ENCODE measurements at regions not wholly inside any gene's neighbourhood (a gene's known extent, or its start where the extent isn't known, plus 50 kb on each side); places are given as distances from the start of the nearest gene placed in this dataset.

- ATAC-seq (ENCODE audit: low FRiP score) (peak; percentile 62), DNase-seq (no peak)
- intact Hi-C loops (cut with DNase I): no loop called here
- Histone ChIP-seq H3K27me3 (ENCODE audit: control insufficient read depth in 1 of 2, insufficient read depth in 2 of 2, low read length in 1 of 2) (no peaks in the 10 kb centered on the region), H3K36me3 (ENCODE audit: control insufficient read depth in 1 of 2, insufficient read depth in 2 of 2, low read length in 1 of 2) (no peaks in the 10 kb centered on the region), H3K27ac (ENCODE audit: low read depth in 1 of 2, low read length in 2 of 2) (no peak overlapping the region), H3K4me1 (ENCODE audit: control insufficient read depth in 1 of 2, insufficient read depth in 2 of 2, low read length in 2 of 2) (no peaks in the 10 kb centered on the region), H3K9me3 (ENCODE audit: control insufficient read depth, low read length) (peaks cover 2% of the 10 kb centered on the region), H3K4me3 (ENCODE audit: low read length in 2 of 2) (no peak overlapping the region)
- WGBS, 2 donors: 54 to 85% methylated on average over 1 of the region's 1 CpG
Measured at GRCh38 chr20:52748990-52749389, 223.2 kb upstream of the TSHZ2 start.

GRCh38 chr20:52748285-52748932 is 223.7 kb upstream of the TSHZ2 start:
- Histone ChIP-seq H3K4me1 (ENCODE audit: control insufficient read depth in 1 of 2, insufficient read depth in 2 of 2, low read length in 2 of 2) (no peaks in the 10 kb centered on the region), H3K36me3 (ENCODE audit: control insufficient read depth in 1 of 2, insufficient read depth in 2 of 2, low read length in 1 of 2) (no peaks in the 10 kb centered on the region), H3K9me3 (ENCODE audit: control insufficient read depth, low read length) (peaks cover 2% of the 10 kb centered on the region), H3K27ac (ENCODE audit: low read depth in 1 of 2, low read length in 2 of 2) (no peak overlapping the region), H3K27me3 (ENCODE audit: control insufficient read depth in 1 of 2, insufficient read depth in 2 of 2, low read length in 1 of 2) (no peaks in the 10 kb centered on the region), H3K4me3 (ENCODE audit: low read length in 2 of 2) (no peak overlapping the region)
- WGBS, 2 donors: 39 to 59% methylated on average over 12 of the region's 12 CpGs
- no peak for DNase-seq
- peak; percentile 80 for ATAC-seq (ENCODE audit: low FRiP score)
- intact Hi-C loops (cut with DNase I): no loop called here

- ATAC-seq (ENCODE audit: low FRiP score): peak; percentile 50
- Histone ChIP-seq H3K4me3 (ENCODE audit: low read length in 2 of 2) (no peak overlapping the region), H3K9me3 (ENCODE audit: control insufficient read depth, low read length) (peaks cover 2% of the 10 kb centered on the region), H3K36me3 (ENCODE audit: control insufficient read depth in 1 of 2, insufficient read depth in 2 of 2, low read length in 1 of 2) (no peaks in the 10 kb centered on the region), H3K4me1 (ENCODE audit: control insufficient read depth in 1 of 2, insufficient read depth in 2 of 2, low read length in 2 of 2) (no peaks in the 10 kb centered on the region), H3K27me3 (ENCODE audit: control insufficient read depth in 1 of 2, insufficient read depth in 2 of 2, low read length in 1 of 2) (no peaks in the 10 kb centered on the region), H3K27ac (ENCODE audit: low read depth in 1 of 2, low read length in 2 of 2) (no peak overlapping the region)
- WGBS, 2 donors: 56 to 69% methylated on average over 8 of the region's 8 CpGs
- intact Hi-C loops (cut with DNase I): no loop called here
- DNase-seq: no peak
Measured at GRCh38 chr20:52747845-52748284, 224.3 kb upstream of the TSHZ2 start.

- no peaks in the 10 kb centered on the region for H3K36me3 ChIP-seq (ENCODE audit: control insufficient read depth in 1 of 2, insufficient read depth in 2 of 2, low read length in 1 of 2)
- no peaks in the 10 kb centered on the region for H3K27me3 ChIP-seq (ENCODE audit: control insufficient read depth in 1 of 2, insufficient read depth in 2 of 2, low read length in 1 of 2)
- no peak overlapping the region for H3K27ac ChIP-seq (ENCODE audit: low read depth in 1 of 2, low read length in 2 of 2)
- peaks cover 1% of the 10 kb centered on the region for H3K9me3 ChIP-seq (ENCODE audit: control insufficient read depth, low read length)
- ATAC-seq (ENCODE audit: low FRiP score): no peak
- no peak overlapping the region for H3K4me3 ChIP-seq (ENCODE audit: low read length in 2 of 2)
- 75% methylated on average over 6 of the region's 6 CpGs for WGBS, 2 donors
- intact Hi-C loops (cut with DNase I): no loop called here
- DNase-seq: no peak
- H3K4me1 ChIP-seq (ENCODE audit: control insufficient read depth in 1 of 2, insufficient read depth in 2 of 2, low read length in 2 of 2): no peaks in the 10 kb centered on the region
Measured at GRCh38 chr20:52746770-52747169, 225.4 kb upstream of the TSHZ2 start.

- no peaks in the 10 kb centered on the region for H3K27me3 ChIP-seq (ENCODE audit: control insufficient read depth in 1 of 2, insufficient read depth in 2 of 2, low read length in 1 of 2)
- 40 to 64% methylated on average over 6 of the region's 6 CpGs for WGBS, 2 donors
- H3K4me3 ChIP-seq (ENCODE audit: low read length in 2 of 2): no peak overlapping the region
- ATAC-seq (ENCODE audit: low FRiP score): no peak
- no peaks in the 10 kb centered on the region for H3K36me3 ChIP-seq (ENCODE audit: control insufficient read depth in 1 of 2, insufficient read depth in 2 of 2, low read length in 1 of 2)
- DNase-seq: no peak
- H3K4me1 ChIP-seq (ENCODE audit: control insufficient read depth in 1 of 2, insufficient read depth in 2 of 2, low read length in 2 of 2): no peaks in the 10 kb centered on the region
- intact Hi-C loops (cut with DNase I): no loop called here
- H3K9me3 ChIP-seq (ENCODE audit: control insufficient read depth, low read length): peaks cover 1% of the 10 kb centered on the region
- H3K27ac ChIP-seq (ENCODE audit: low read depth in 1 of 2, low read length in 2 of 2): no peak overlapping the region
Measured at GRCh38 chr20:52746190-52746589, 226.0 kb upstream of the TSHZ2 start.

GRCh38 chr20:52744441-52744840 is 227.7 kb upstream of the TSHZ2 start:
- Histone ChIP-seq H3K27me3 (ENCODE audit: control insufficient read depth in 1 of 2, insufficient read depth in 2 of 2, low read length in 1 of 2) (no peaks in the 10 kb centered on the region), H3K27ac (ENCODE audit: low read depth in 1 of 2, low read length in 2 of 2) (no peak overlapping the region), H3K9me3 (ENCODE audit: control insufficient read depth, low read length) (no peaks in the 10 kb centered on the region), H3K36me3 (ENCODE audit: control insufficient read depth in 1 of 2, insufficient read depth in 2 of 2, low read length in 1 of 2) (no peaks in the 10 kb centered on the region), H3K4me1 (ENCODE audit: control insufficient read depth in 1 of 2, insufficient read depth in 2 of 2, low read length in 2 of 2) (no peaks in the 10 kb centered on the region), H3K4me3 (ENCODE audit: low read length in 2 of 2) (no peak overlapping the region)
- ATAC-seq (ENCODE audit: low FRiP score) (no peak), DNase-seq (no peak)
- WGBS, 2 donors: 75 to 87% methylated on average over 3 of the region's 3 CpGs
- intact Hi-C loops (cut with DNase I): no loop called here

GRCh38 chr20:52738081-52738480 is 234.1 kb upstream of the TSHZ2 start:
- Histone ChIP-seq H3K4me3 (ENCODE audit: low read length in 2 of 2) (no peak overlapping the region), H3K4me1 (ENCODE audit: control insufficient read depth in 1 of 2, insufficient read depth in 2 of 2, low read length in 2 of 2) (no peaks in the 10 kb centered on the region), H3K36me3 (ENCODE audit: control insufficient read depth in 1 of 2, insufficient read depth in 2 of 2, low read length in 1 of 2) (no peaks in the 10 kb centered on the region), H3K9me3 (ENCODE audit: control insufficient read depth, low read length) (no peaks in the 10 kb centered on the region), H3K27me3 (ENCODE audit: control insufficient read depth in 1 of 2, insufficient read depth in 2 of 2, low read length in 1 of 2) (no peaks in the 10 kb centered on the region), H3K27ac (ENCODE audit: low read depth in 1 of 2, low read length in 2 of 2) (no peak overlapping the region)
- intact Hi-C loops (cut with DNase I): no loop called here
- ATAC-seq (ENCODE audit: low FRiP score): no peak
- WGBS, 2 donors: 84 to 89% methylated on average over 6 of the region's 6 CpGs
- DNase-seq: no peak

- 41 to 52% methylated on average over 2 of the region's 2 CpGs for WGBS, 2 donors
- no peaks in the 10 kb centered on the region for H3K36me3 ChIP-seq (ENCODE audit: control insufficient read depth in 1 of 2, insufficient read depth in 2 of 2, low read length in 1 of 2)
- no peak overlapping the region for H3K27ac ChIP-seq (ENCODE audit: low read depth in 1 of 2, low read length in 2 of 2)
- intact Hi-C loops (cut with DNase I): no loop called here
- ATAC-seq (ENCODE audit: low FRiP score) (no peak), DNase-seq (no peak)
- H3K4me3 ChIP-seq (ENCODE audit: low read length in 2 of 2): no peak overlapping the region
- H3K4me1 ChIP-seq (ENCODE audit: control insufficient read depth in 1 of 2, insufficient read depth in 2 of 2, low read length in 2 of 2): no peaks in the 10 kb centered on the region
- no peaks in the 10 kb centered on the region for H3K27me3 ChIP-seq (ENCODE audit: control insufficient read depth in 1 of 2, insufficient read depth in 2 of 2, low read length in 1 of 2)
- H3K9me3 ChIP-seq (ENCODE audit: control insufficient read depth, low read length): no peaks in the 10 kb centered on the region
Measured at GRCh38 chr20:52736507-52736906, 235.7 kb upstream of the TSHZ2 start.

- DNase-seq: no peak
- Histone ChIP-seq H3K9me3 (ENCODE audit: control insufficient read depth, low read length) (peaks cover 2% of the 10 kb centered on the region), H3K4me3 (ENCODE audit: low read length in 2 of 2) (no peak overlapping the region), H3K27ac (ENCODE audit: low read depth in 1 of 2, low read length in 2 of 2) (no peak overlapping the region), H3K27me3 (ENCODE audit: control insufficient read depth in 1 of 2, insufficient read depth in 2 of 2, low read length in 1 of 2) (no peaks in the 10 kb centered on the region), H3K4me1 (ENCODE audit: control insufficient read depth in 1 of 2, insufficient read depth in 2 of 2, low read length in 2 of 2) (no peaks in the 10 kb centered on the region), H3K36me3 (ENCODE audit: control insufficient read depth in 1 of 2, insufficient read depth in 2 of 2, low read length in 1 of 2) (no peaks in the 10 kb centered on the region)
- 40 to 50% methylated on average over 3 of the region's 3 CpGs for WGBS, 2 donors
- no peak for ATAC-seq (ENCODE audit: low FRiP score)
- intact Hi-C loops (cut with DNase I): no loop called here
Measured at GRCh38 chr20:52731093-52731492, 241.1 kb upstream of the TSHZ2 start.
